GM13976 (cell line): ENCODE measurements at regions not wholly inside any gene's neighbourhood (a gene's known extent, or its start where the extent isn't known, plus 50 kb on each side); places are given as distances from the start of the nearest gene placed in this dataset.

ENCODE experiments used
- DNase-seq: peaks from one replicate; pipeline ENCODE4 v3.0.0; 2012; ENCODE audit warnings: low spot score
- CTCF ChIP-seq: IDR thresholded peaks from 2 replicates; pipeline ENCODE4 v1.5.1; 2012; ENCODE audit warnings: borderline replicate concordance, mild to moderate bottlenecking; ENCODE audit not compliant: insufficient read depth; ENCODE audit errors: extremely low read depth, missing control alignments, control extremely low read depth
- in situ Hi-C: fragments of 300-500 bp; cut with MboI; formaldehyde crosslinking; loops from one replicate; pipeline ENCODE4 v1.12.0; 2022; ENCODE audit warnings: low sequenced_read_pairs, mixed read lengths, inconsistent platforms; ENCODE audit not compliant: unreplicated experiment

- DNase-seq = peak; percentile 53
- TF ChIP-seq CTCF = no peak
- in situ Hi-C loops = no loop called here
Observed at GRCh38 chr6:1001655-1002349, 308.9 kb upstream of the EXOC2 start.

GRCh38 chr6:999552-999951 is 306.6 kb upstream of the EXOC2 start:
- in situ Hi-C loops = no loop called here
- DNase-seq = no peak
- TF ChIP-seq CTCF = no peak

- in situ Hi-C loops = no loop called here
Observed at GRCh38 chr6:998551-998950, 305.6 kb upstream of the EXOC2 start.

GRCh38 chr6:996271-996852 is 303.4 kb upstream of the EXOC2 start:
- no peak for TF ChIP-seq CTCF
- in situ Hi-C loops = no loop called here
- no peak for DNase-seq

More at GRCh38 chr6:998551-998950, 305.6 kb upstream of the EXOC2 start:
- no peak for DNase-seq
- no peak for TF ChIP-seq CTCF

GRCh38 chr6:991192-991591 is 298.3 kb upstream of the EXOC2 start:
- no peak for TF ChIP-seq CTCF
- DNase-seq = no peak
- in situ Hi-C loops = no loop called here

- in situ Hi-C loops = no loop called here
- TF ChIP-seq CTCF = no peak
- no peak for DNase-seq
Observed at GRCh38 chr6:984031-984430, 291.1 kb upstream of the EXOC2 start.
